NCI-H2196 (cell line): ENCODE measurements at regions not wholly inside any gene's neighbourhood (a gene's known extent, or its start where the extent isn't known, plus 50 kb on each side); places are given as distances from the start of the nearest gene placed in this dataset.
A peak's percentile ranks its signal among the peaks of the same experiment; 100 is the strongest.

Experiments used
- DNase-seq: peaks from one replicate; lab custom pipeline; 2025; ENCODE audit not compliant: unreplicated experiment; lab: John Stamatoyannopoulos, UW

DNA sequence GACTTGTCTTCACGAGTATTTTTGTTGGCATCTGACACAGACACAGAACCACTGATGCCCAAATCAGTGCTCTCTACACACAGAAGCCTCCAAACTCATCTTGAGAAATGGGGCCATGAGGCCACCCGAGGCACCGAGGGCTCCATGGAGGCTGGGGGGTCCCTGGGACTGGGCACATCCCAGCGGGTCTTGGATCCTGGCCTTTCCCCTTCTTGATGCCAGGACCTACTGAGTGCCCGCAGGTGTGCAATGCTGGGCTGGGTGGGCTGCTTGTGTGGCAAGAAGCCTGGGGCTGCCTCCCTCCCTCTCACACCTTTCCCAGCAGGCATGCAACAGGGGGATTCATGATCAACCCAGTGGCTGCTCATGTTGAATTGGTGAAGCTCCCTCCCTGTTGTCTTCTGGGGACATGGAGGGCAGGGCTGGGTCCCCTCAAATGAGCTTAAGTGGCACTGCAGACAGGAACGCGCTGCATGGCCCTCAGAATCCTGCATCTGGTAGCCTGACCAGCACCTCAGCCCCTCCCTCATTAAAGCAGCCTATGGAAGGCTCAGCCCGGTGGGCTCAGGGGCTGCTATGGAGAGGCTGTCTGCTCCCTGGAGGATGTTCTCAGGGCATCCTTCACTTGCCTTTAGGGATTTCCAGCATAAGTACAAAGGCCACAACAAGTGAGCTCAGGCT, 63.7 kb upstream of the SIMC1 start:
- no peak for DNase-seq

DNA sequence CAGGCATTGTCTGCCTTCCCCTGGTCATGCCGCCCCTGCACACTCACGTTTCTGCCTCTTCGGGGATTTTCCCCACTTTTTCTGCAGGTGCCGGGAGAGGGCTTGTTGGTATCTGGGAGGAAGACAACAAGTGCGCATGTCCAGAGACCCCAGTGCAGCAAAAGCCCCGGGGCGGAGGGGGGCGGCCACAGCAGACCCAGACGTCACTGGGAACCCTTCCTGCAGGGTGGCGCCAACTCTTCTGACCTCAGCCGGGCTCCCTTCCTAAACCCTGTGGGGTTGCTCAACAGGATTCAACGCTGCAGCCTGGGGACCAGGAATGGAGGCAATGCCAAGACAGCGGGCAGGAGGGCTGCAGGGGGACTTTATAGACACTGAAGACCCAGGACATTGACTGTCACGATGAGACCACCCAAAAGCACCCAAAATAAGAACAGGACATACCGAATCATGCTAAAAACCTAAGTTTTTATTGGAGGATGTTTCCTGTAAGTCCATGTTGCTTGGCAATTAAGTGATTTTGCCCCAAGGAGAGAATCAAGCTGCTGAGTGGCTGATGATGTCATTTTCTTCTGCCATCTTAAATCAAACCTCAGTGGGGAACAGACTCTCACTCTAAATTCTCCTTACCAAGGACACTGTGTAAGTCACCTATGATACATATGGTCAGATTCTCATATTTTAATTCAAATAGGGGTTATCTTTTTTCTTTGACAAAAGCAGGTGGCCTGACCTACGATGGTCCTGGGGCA, 62.9 kb upstream of the SIMC1 start:
- no peak for DNase-seq

GRCh38 chr5:176176231-176176630, 62.0 kb upstream of the SIMC1 start:
- no peak for DNase-seq

GRCh38 chr5:176178789-176179188, 59.4 kb upstream of the SIMC1 start:
- no peak for DNase-seq

DNA sequence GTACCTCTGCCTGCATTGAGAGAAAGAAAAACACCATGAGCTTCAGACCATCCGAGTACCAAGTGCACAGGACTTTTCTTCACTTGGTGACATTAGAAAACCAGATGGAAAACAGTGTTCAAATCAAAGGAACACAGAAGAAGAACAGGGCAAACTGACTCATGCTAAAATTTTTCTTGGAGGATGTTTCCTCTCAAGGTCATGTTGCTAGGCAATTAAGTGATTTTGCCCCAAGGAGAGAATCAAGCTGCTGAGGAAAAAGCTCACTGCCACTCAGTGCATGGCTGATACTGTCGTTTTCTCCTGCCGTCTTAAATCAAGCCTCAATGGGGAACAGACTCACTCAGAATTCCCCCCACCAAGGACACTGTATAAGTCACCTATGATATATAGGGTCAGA, 57.9 kb upstream of the SIMC1 start:
- DNase-seq, result no peak

DNA sequence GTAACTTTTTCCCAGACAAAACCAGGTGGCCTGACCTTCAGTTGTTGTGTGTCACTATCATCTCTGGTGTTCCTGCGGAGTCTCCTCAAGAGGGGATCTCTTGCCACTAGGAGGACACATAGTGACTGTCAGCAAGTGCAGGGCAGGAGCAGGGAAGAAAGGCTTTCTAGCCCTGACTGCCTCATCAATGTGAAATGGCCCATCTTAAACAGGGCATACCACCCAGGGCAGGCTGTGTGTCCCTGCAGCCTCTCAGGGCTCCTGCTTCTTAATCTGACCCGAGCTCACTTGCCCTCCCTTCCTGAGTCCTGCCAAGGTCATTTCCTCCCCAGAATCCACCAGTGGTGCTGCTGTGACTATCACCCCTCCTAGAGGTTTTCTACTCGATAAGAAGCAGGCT, 57.4 kb upstream of the SIMC1 start:
- DNase-seq, result no peak

DNA sequence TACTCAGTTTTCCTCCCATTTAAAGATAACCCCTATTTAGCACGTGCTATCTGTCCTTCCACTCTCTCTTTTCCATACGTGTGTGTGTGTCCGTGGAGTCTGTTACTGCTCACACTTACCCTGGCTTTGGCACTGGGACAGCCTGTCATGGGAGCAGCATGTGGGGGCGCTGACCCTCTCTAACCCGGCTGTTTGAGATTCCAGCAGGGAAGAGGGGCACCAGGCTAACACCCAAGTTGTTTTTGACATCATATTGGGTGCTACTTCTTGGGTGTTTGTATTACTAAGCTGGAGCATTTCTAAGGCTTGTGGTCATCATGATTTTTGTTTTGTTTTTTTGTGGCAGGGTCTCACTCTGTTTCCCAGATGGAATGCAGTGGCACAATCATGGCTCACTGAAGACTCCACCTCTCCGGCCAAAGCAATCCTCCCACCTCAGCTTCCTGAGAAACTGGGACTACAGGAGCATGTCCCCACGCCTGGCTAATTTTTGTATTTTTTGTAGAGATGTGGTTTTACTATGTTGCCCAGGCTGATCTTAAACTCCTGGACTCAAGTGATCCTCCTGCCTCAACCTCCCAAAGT, 56.9 kb upstream of the SIMC1 start:
- DNase-seq, result no peak

DNA sequence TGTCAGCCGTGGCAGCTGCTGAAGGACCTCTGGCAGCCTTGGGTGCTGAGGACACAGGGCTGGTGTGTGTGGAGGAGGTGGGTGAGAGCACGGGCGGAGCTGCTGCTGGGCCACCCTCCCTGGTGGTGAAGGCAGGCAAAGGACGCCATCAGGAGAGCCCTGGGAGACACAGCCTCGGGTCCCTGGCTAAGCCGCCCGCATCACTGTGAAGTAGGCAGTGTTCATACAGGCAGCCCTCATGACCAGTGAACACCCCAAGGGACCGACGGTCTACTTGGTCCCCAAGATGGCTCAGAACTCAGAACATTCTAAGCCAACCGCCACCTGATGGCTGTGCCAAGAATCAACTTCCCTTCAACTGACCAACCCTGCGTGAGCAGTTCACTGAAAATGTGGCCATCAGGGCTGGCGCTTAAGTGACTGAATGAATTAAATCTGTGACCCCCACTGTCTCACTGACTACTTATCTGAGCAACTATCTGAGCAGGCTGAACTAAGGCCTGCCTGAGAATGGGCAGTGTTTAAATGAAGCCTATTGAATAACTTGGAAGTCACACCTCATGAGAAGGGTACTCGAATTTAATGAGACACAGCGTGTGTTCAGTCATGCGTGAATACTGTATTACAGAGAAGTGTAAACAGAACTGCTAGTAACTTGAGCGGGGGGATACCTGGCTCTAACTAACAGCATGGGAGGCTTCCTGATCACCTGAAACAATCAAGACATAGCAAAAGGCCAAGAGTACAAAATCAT, 54.7 kb upstream of the SIMC1 start:
- DNase-seq, result peak; percentile 78

- no peak for DNase-seq
Observed at GRCh38 chr5:176184608-176185132, 53.6 kb upstream of the SIMC1 start.

DNA sequence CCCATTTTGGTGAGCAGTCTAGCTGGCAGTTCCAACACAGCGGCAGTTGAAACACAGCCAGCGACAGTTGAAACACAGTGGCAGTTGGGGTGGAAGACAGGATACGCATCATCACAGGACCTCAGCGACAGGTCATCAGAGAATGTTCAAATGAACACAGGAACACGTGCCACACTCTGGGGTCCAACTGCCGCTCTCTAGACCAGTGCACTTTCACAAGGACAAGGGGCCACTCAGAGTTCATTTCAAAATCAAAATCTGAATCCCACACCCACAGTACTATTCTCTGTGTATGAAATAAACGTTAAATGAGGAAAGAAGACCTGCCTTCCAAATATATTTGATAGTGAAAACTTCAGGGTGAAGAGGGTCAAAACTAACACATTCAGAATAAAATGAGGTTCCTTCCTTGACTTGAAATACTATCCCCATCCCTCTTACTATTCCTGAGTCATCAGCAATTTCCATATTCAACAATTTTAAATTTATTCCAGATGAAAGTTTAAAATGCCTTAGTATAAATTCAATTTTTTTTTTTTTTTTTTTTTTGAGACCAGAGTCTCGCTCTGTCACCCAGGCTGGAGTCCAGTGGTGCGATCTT, 53.0 kb upstream of the SIMC1 start:
- DNase-seq, result peak; percentile 39

DNA sequence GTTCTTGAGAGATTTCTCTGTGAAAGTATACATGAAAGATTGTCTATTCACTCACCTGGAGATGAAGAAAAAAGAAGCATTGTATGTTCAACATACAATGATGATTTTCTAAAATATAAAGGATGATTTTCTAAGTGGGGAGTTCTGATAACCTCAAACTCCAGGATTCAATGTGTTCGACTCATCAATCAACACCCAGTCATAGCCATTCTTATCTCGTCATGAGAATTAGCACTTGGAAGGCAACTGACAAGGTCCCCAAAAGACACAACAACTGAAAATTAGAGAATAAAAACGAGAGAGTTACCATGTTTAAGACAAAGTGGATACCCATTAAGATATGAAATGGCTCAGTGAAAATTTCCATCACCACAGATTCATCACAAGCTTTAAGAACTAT, 52.1 kb upstream of the SIMC1 start:
- DNase-seq, result no peak

- DNase-seq, result no peak
Observed at GRCh38 chr5:176187276-176188062, 50.8 kb upstream of the SIMC1 start.

DNA sequence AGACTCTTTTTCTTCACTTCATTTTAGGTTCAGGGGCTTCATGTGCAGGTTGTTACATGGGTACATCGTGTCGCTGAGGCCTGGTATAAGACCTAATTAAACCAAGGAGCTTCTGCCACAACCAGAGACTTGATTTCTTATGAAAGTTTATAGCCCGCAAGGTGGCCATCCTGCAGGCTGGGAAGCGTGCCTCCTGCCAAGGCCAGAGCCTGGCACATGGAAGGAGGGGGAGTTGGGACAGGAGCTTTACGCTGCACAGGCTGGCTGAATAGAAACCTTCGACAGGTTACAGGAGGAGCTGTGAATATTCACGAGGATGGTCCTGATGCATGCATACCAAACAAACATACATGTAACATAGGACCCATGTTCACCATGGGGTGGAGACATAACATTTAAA, 50.1 kb upstream of the SIMC1 start:
- no peak for DNase-seq
